ENCODE measurements at regions not wholly inside any gene's neighbourhood (a gene's known extent, or its start where the extent isn't known, plus 50 kb on each side); places are given as distances from the start of the nearest gene placed in this dataset.

GRCh38 chr2:236396818-236397350, 132.7 kb upstream of the ASB18 start:
- Mint-ChIP-seq H3K36me3 (ENCODE audit: low read depth) (peaks cover 2% of the 10 kb centered on the region), H3K4me3 (no peak overlapping the region), H3K9me3 (no peaks in the 10 kb centered on the region), H3K27ac (no peak overlapping the region), H3K4me1 (no peaks in the 10 kb centered on the region), H3K27me3 (ENCODE audit: low read depth) (peaks cover 1% of the 10 kb centered on the region)
- TF ChIP-seq CTCF (IDR thresholded peaks at IDR 0.05; ENCODE audit: unreplicated experiment in 3 of 3): no peak

DNA sequence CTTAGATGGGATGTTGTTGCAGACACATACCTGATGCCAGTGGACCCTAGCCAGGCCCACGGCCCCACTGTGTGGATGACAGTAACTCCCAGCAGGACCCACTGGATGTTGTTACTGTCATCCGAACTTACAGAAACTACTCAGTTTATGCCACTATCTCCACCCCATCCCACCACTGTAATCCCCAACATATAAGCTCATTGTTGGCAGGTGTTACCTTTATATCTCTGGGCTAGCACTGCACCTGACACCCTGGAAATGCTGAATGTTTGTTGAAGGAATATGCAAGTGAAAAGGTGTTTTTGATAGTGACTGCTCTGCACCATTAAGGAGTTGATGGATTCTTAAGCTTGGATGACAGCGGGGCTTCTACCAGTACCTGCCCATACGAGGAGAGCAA, 133.5 kb upstream of the ASB18 start:
- H3K27me3 Mint-ChIP-seq (ENCODE audit: low read depth): no peaks in the 10 kb centered on the region
- H3K9me3 Mint-ChIP-seq: no peaks in the 10 kb centered on the region
- no peak for TF ChIP-seq CTCF (IDR thresholded peaks at IDR 0.05; ENCODE audit: unreplicated experiment in 3 of 3)

DNA sequence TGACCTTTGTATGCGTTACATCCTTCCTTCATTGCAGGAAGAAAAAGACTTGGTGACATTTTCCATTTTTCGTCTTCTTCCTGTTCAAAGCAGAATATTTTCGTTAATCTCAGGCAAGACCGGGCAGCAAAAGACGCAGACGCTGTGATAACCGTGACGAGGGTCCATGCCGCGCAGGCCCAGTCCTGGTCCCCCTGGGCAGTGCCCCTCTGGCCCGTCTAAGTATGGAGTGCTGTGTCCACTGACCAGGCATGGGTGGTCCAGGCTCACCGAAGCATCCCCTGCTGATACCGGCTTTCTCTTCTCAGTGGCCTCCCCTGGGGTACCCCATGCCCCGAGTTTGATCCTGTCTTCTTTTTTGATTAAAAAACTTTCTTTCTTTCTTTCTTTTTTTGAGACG, 135.2 kb upstream of the ASB18 start:
- Mint-ChIP-seq H3K27me3 (ENCODE audit: low read depth) (peaks cover 4% of the 10 kb centered on the region), H3K27ac (no peak overlapping the region), H3K9me3 (no peaks in the 10 kb centered on the region)

More for the DNA sequence above, 133.5 kb upstream of the ASB18 start:
- Mint-ChIP-seq H3K4me1 (no peaks in the 10 kb centered on the region), H3K27ac (no peak overlapping the region), H3K4me3 (no peak overlapping the region), H3K36me3 (ENCODE audit: low read depth) (no peaks in the 10 kb centered on the region)

GRCh38 chr2:236400046-236400574, 135.9 kb upstream of the ASB18 start:
- no peaks in the 10 kb centered on the region for H3K9me3 Mint-ChIP-seq

More for the DNA sequence above, 135.2 kb upstream of the ASB18 start:
- H3K4me3 Mint-ChIP-seq: no peak overlapping the region
- no peaks in the 10 kb centered on the region for H3K36me3 Mint-ChIP-seq (ENCODE audit: low read depth)
- no peak for TF ChIP-seq CTCF (IDR thresholded peaks at IDR 0.05; ENCODE audit: unreplicated experiment in 3 of 3)
- no peaks in the 10 kb centered on the region for H3K4me1 Mint-ChIP-seq

DNA sequence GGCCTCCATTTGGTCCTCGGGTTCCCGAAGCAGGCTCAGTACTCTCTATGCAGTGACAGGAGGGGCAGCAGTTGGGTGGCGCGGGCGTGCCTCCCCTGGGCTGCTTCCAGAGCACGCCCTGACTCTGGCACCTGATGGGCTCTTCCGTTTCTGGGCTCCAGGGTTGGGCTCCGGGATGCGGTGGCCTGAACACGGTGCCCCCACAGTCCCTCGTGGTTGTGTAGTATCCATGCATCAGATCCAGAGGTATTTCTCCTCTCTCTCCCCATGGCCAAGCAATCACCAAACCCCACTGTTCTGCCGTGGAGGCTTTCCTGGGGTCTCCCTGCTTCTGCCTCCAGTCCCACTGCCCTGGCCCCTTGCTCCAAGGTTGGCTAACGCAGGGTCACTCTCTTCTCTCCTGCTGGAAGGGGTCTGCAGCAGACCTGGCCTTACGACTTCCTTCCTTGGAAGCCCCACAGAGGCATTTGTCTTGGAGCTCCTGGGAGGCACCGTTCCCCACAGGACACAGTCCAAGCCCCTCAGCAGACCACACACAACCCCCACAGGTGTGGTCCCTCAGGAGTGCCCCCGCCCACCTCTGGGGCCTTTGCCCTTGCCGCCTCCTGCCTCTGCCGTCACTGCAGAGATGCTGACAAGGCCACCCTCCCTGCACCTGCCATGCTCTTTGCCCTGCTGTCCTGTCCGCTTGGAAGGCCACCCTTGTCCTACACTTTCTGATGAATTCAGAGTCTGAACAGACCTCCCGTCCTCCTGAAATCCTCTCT, 136.6 kb upstream of the ASB18 start:
- TF ChIP-seq CTCF (IDR thresholded peaks at IDR 0.05; ENCODE audit: unreplicated experiment in 3 of 3): no peak
- Mint-ChIP-seq H3K4me1 (no peaks in the 10 kb centered on the region), H3K36me3 (ENCODE audit: low read depth) (peaks cover 4% of the 10 kb centered on the region), H3K27ac (no peak overlapping the region), H3K27me3 (ENCODE audit: low read depth) (peaks cover 5% of the 10 kb centered on the region), H3K9me3 (no peaks in the 10 kb centered on the region), H3K4me3 (no peak overlapping the region)

More at GRCh38 chr2:236400046-236400574, 135.9 kb upstream of the ASB18 start:
- no peak for TF ChIP-seq CTCF (IDR thresholded peaks at IDR 0.05; ENCODE audit: unreplicated experiment in 3 of 3)
- Mint-ChIP-seq H3K27me3 (ENCODE audit: low read depth) (peaks cover 5% of the 10 kb centered on the region), H3K4me3 (no peak overlapping the region), H3K27ac (no peak overlapping the region), H3K4me1 (no peaks in the 10 kb centered on the region), H3K36me3 (ENCODE audit: low read depth) (no peaks in the 10 kb centered on the region)
